DOHH2 (cell line): ENCODE measurements at regions not wholly inside any gene's neighbourhood (a gene's known extent, or its start where the extent isn't known, plus 50 kb on each side); places are given as distances from the start of the nearest gene placed in this dataset.

ENCODE experiments used
- H3F3A ChIP-seq: fragments of 200-600 bp; sonication (generic), shearing (Covaris generic); 2 replicates; pipeline ENCODE4 v1.6.0; 2016; ENCODE audit warnings: antibody characterized with exemption, mild to moderate bottlenecking; ENCODE audit not compliant: control insufficient read depth, insufficient read depth
- H3K27ac ChIP-seq: fragments of 200-600 bp; sonication (generic); 2 replicates; pipeline ENCODE4 v1.5.1; 2014; ENCODE audit warnings: low read depth, mild to moderate bottlenecking, low read length, moderate library complexity
- H3K27me3 ChIP-seq: fragments of 200-600 bp; sonication (generic); 2 replicates; pipeline ENCODE4 v1.6.1; 2014; ENCODE audit warnings: mild to moderate bottlenecking, low read length, mixed read lengths; ENCODE audit not compliant: control insufficient read depth
- H3K36me3 ChIP-seq: fragments of 200-600 bp; sonication (generic); 2 replicates; pipeline ENCODE4 v1.6.1; 2014; ENCODE audit warnings: mild to moderate bottlenecking, low read length, moderate library complexity, mixed read lengths; ENCODE audit not compliant: control insufficient read depth
- H3K4me1 ChIP-seq: fragments of 200-600 bp; sonication (generic); 2 replicates; pipeline ENCODE4 v1.6.1; 2014; ENCODE audit warnings: mild to moderate bottlenecking, low read length, mixed read lengths; ENCODE audit not compliant: control insufficient read depth
- H3K4me2 ChIP-seq: fragments of 200-600 bp; sonication (generic); 2 replicates; pipeline ENCODE4 v1.6.0; 2014; ENCODE audit warnings: mild to moderate bottlenecking, low read length, moderate library complexity
- H3K4me3 ChIP-seq: fragments of 200-600 bp; sonication (generic); 2 replicates; pipeline ENCODE4 v1.5.1; 2014; ENCODE audit warnings: mild to moderate bottlenecking, low read length, mixed read lengths
- H3K79me2 ChIP-seq: fragments of 200-600 bp; sonication (generic); 2 replicates; pipeline ENCODE4 v1.6.1; 2014; ENCODE audit warnings: mild to moderate bottlenecking, low read length, mixed read lengths; ENCODE audit not compliant: control insufficient read depth
- H3K9me2 ChIP-seq: fragments of 200-600 bp; sonication (generic); replicated peaks from 2 replicates; pipeline ENCODE4 v1.6.1; 2014; ENCODE audit warnings: mild to moderate bottlenecking, low read length, mixed read lengths; ENCODE audit not compliant: control insufficient read depth
- H3K9me3 ChIP-seq: fragments of 200-600 bp; sonication (generic); 2 replicates; pipeline ENCODE4 v1.6.1; 2014; ENCODE audit warnings: antibody characterized with exemption, low read length, mixed read lengths; ENCODE audit not compliant: control insufficient read depth, insufficient read depth
- H4K20me1 ChIP-seq: fragments of 200-600 bp; sonication (generic); 2 replicates; pipeline ENCODE4 v1.6.0; 2014; ENCODE audit warnings: low read depth, mild to moderate bottlenecking, antibody characterized with exemption, low read length, moderate library complexity; ENCODE audit not compliant: control insufficient read depth, insufficient read depth
- CTCF ChIP-seq: fragments of 200-600 bp; sonication (generic); IDR thresholded peaks from one replicate; pipeline ENCODE4 v1.5.1; 2014; ENCODE audit warnings: antibody characterized with exemption, mild to moderate bottlenecking, low read depth, low read length; ENCODE audit not compliant: poor library complexity, severe bottlenecking
- EZH2phosphoT487 ChIP-seq: fragments of 200-600 bp; sonication (generic); IDR thresholded peaks from 2 replicates; pipeline ENCODE4 v1.6.1; 2017; ENCODE audit warnings: borderline replicate concordance, mild to moderate bottlenecking, antibody characterized with exemption, low read length, moderate library complexity, mixed read lengths

GRCh38 chr2:192277494-192278109 is 82.9 kb upstream of the TMEFF2 start:
- H4K20me1 ChIP-seq, result no peaks in the 10 kb centered on the region
- H3K36me3 ChIP-seq, result no peaks in the 10 kb centered on the region
- H3K27me3 ChIP-seq, result no peaks in the 10 kb centered on the region
- H3K4me2 ChIP-seq, result no peak overlapping the region
- no peaks in the 10 kb centered on the region for H3K9me3 ChIP-seq
- no peak overlapping the region for H3K4me3 ChIP-seq
- H3F3A ChIP-seq, result no peaks in the 10 kb centered on the region
- no peaks in the 10 kb centered on the region for H3K9me2 ChIP-seq
- no peak overlapping the region for H3K27ac ChIP-seq
- no peaks in the 10 kb centered on the region for H3K4me1 ChIP-seq
- H3K79me2 ChIP-seq, result no peaks in the 10 kb centered on the region
- TF ChIP-seq CTCF (no peak), EZH2phosphoT487 (no peak)

- Histone ChIP-seq H3K4me1 (no peaks in the 10 kb centered on the region), H3K9me3 (no peaks in the 10 kb centered on the region), H3K79me2 (no peaks in the 10 kb centered on the region), H4K20me1 (no peaks in the 10 kb centered on the region), H3K4me3 (no peak overlapping the region), H3K27ac (no peak overlapping the region), H3K27me3 (no peaks in the 10 kb centered on the region), H3K4me2 (no peak overlapping the region), H3K36me3 (no peaks in the 10 kb centered on the region), H3K9me2 (no peaks in the 10 kb centered on the region), H3F3A (no peaks in the 10 kb centered on the region)
- TF ChIP-seq EZH2phosphoT487 (no peak), CTCF (no peak)
Observed at GRCh38 chr2:192275632-192276031, 80.9 kb upstream of the TMEFF2 start.

GRCh38 chr2:192267484-192267883 is 72.8 kb upstream of the TMEFF2 start:
- no peak overlapping the region for H3K4me3 ChIP-seq
- no peaks in the 10 kb centered on the region for H3F3A ChIP-seq
- H3K4me2 ChIP-seq, result no peak overlapping the region
- no peaks in the 10 kb centered on the region for H3K9me3 ChIP-seq
- no peaks in the 10 kb centered on the region for H3K27me3 ChIP-seq
- TF ChIP-seq EZH2phosphoT487, result no peak
- no peak for TF ChIP-seq CTCF
- no peaks in the 10 kb centered on the region for H3K79me2 ChIP-seq
- H3K36me3 ChIP-seq, result no peaks in the 10 kb centered on the region
- H3K4me1 ChIP-seq, result no peaks in the 10 kb centered on the region
- no peak overlapping the region for H3K27ac ChIP-seq
- H3K9me2 ChIP-seq, result no peaks in the 10 kb centered on the region
- no peaks in the 10 kb centered on the region for H4K20me1 ChIP-seq

- no peaks in the 10 kb centered on the region for H3K9me2 ChIP-seq
- no peaks in the 10 kb centered on the region for H3K79me2 ChIP-seq
- H3F3A ChIP-seq, result no peaks in the 10 kb centered on the region
- no peaks in the 10 kb centered on the region for H3K27me3 ChIP-seq
- no peaks in the 10 kb centered on the region for H3K36me3 ChIP-seq
- TF ChIP-seq CTCF (no peak), EZH2phosphoT487 (no peak)
- H3K4me2 ChIP-seq, result no peak overlapping the region
- no peak overlapping the region for H3K4me3 ChIP-seq
- no peaks in the 10 kb centered on the region for H4K20me1 ChIP-seq
- no peak overlapping the region for H3K27ac ChIP-seq
- no peaks in the 10 kb centered on the region for H3K4me1 ChIP-seq
- H3K9me3 ChIP-seq, result no peaks in the 10 kb centered on the region
Observed at GRCh38 chr2:192265751-192266150, 71.0 kb upstream of the TMEFF2 start.
